Body of pancreas (tissue), 4 donors: ENCODE measurements at regions not wholly inside any gene's neighbourhood (a gene's known extent, or its start where the extent isn't known, plus 50 kb on each side); places are given as distances from the start of the nearest gene placed in this dataset.

Experiments used
- CTCF ChIP-seq, 7 experiments: fragments of 450-650 bp in 4 of 7; fragments of 200-600 bp in 3 of 7; sonication (generic) in 3 of 7; IDR thresholded peaks; one replicate each; pipeline ENCODE4 v1.5.1; 2016 to 2019; ENCODE audit warnings: antibody characterized with exemption in 7 of 7
- POLR2A ChIP-seq, 3 donors: fragments of 450-650 bp; IDR thresholded peaks; one replicate each; pipeline ENCODE4 v1.6.1; 2016; ENCODE audit warnings: antibody characterized with exemption in 3 of 3, mild to moderate bottlenecking in 2 of 3

- TF ChIP-seq CTCF (IDR thresholded peaks at IDR 0.05) (no peak), POLR2A (IDR thresholded peaks at IDR 0.05) (no peak)
Observed at GRCh38 chr6:121510568-121511177, 75.2 kb downstream of the GJA1 start.
